A673 (cell line): ENCODE measurements at regions not wholly inside any gene's neighbourhood (a gene's known extent, or its start where the extent isn't known, plus 50 kb on each side); places are given as distances from the start of the nearest gene placed in this dataset.

Experiments
- BruUV-seq: library from RNA; stranded (reverse); fragments of 400-500 nt; replicated peaks from 2 replicates; lab custom pipeline; 2021; lab: Mats Ljungman, UMichigan
- CTCF ChIA-PET: fragments of 300-600 bp; sonication (Branson Sonifier 250); formaldehyde crosslinking; loops from one replicate; lab custom pipeline; 2022; ENCODE audit warnings: antibody characterized with exemption; lab: Charles Lee
- POLR2A ChIA-PET: fragments of 300-600 bp; sonication (Branson Sonifier 250); formaldehyde crosslinking; loops from one replicate; lab custom pipeline; 2022; ENCODE audit warnings: antibody characterized with exemption; ENCODE audit not compliant: low non-redundant PET; lab: Charles Lee
- DNase-seq: peaks from one replicate; pipeline ENCODE4 v3.0.0-alpha.2; 2015; ENCODE audit warnings: low spot score
- H3K27ac ChIP-seq: fragments of 200-600 bp; sonication (generic); 2 replicates; pipeline ENCODE4 v1.5.1; 2016; ENCODE audit warnings: mixed run types, low read depth, mild to moderate bottlenecking, mixed read lengths, antibody characterized with exemption, low read length; ENCODE audit not compliant: poor library complexity, severe bottlenecking
- H3K27me3 ChIP-seq: fragments of 200-600 bp; sonication (generic); replicated peaks from 2 replicates; pipeline ENCODE4 v1.6.1; 2017; ENCODE audit warnings: mixed run types, low read depth, mild to moderate bottlenecking, mixed read lengths, antibody characterized with exemption, low read length; ENCODE audit not compliant: insufficient read depth, poor library complexity
- H3K36me3 ChIP-seq: fragments of 200-600 bp; sonication (generic); 2 replicates; pipeline ENCODE4 v1.6.1; 2016; ENCODE audit warnings: mixed run types, mild to moderate bottlenecking, mixed read lengths, antibody characterized with exemption, low read length; ENCODE audit not compliant: insufficient read depth, poor library complexity, severe bottlenecking
- H3K4me1 ChIP-seq: fragments of 200-600 bp; sonication (generic); 2 replicates; pipeline ENCODE4 v1.6.1; 2017; ENCODE audit warnings: mixed run types, mild to moderate bottlenecking, mixed read lengths, antibody characterized with exemption, low read length; ENCODE audit not compliant: insufficient read depth, poor library complexity, severe bottlenecking
- H3K4me3 ChIP-seq: fragments of 200-600 bp; sonication (generic); 2 replicates; pipeline ENCODE4 v1.5.1; 2016; ENCODE audit warnings: low read depth, mixed run types, mild to moderate bottlenecking, mixed read lengths, low read length; ENCODE audit not compliant: poor library complexity, severe bottlenecking
- H3K9me3 ChIP-seq: fragments of 200-600 bp; sonication (generic); 2 replicates; pipeline ENCODE4 v1.6.1; 2016; ENCODE audit warnings: mixed run types, low read depth, mild to moderate bottlenecking, mixed read lengths, antibody characterized with exemption, low read length; ENCODE audit not compliant: poor library complexity, severe bottlenecking
- EZH2 ChIP-seq: fragments of 200-600 bp; sonication (generic); IDR thresholded peaks from 2 replicates; pipeline ENCODE4 v1.6.1; 2017; ENCODE audit warnings: borderline replicate concordance, low read depth, mild to moderate bottlenecking, mixed read lengths, antibody characterized with exemption, low read length; ENCODE audit not compliant: poor library complexity, severe bottlenecking
- intact Hi-C: fragments of 100-400 bp; cut with micrococcal nuclease; formaldehyde crosslinking; loops from one replicate; pipeline ENCODE4 v1.10.0; 2022; ENCODE audit not compliant: unreplicated experiment
- TF ChIP-seq, protein P1 (sequence below): fragments of 300-800, 200-600 bp; sonication (generic); conservative IDR thresholded peaks from 2 replicates; pipeline ENCODE4 v1.5.1; 2017; ENCODE audit warnings: low read depth, mild to moderate bottlenecking, antibody characterized with exemption, low read length, moderate library complexity, mixed read lengths

DNA sequence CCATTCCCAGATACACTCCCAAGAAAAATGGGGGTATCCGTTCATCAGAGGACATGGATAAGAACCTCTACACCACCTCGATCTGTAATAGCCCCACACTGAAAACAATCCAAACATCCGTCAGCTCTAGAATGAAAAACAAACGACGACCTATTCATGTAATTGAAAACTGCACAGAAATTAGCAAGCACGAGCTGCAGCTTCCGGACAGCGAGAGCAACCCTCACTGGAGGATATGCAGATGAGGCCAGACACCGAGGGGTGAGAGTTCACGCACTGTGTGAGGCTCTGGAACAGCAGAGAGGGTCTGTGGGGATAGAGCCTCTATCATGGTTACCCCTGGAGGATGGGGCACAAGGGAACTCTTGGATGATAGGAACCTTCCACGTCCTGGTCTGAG, 143.9 kb upstream of the NCOR2 start:
- BruUV-seq: no TSS peak
- H3K4me1 ChIP-seq: peaks cover 21% of the 10 kb centered on the region
- no peak overlapping the region for H3K27ac ChIP-seq
- no peaks in the 10 kb centered on the region for H3K27me3 ChIP-seq
- POLR2A ChIA-PET: no interaction called here
- no peaks in the 10 kb centered on the region for H3K36me3 ChIP-seq
- H3K9me3 ChIP-seq: peaks cover 5% of the 10 kb centered on the region
- no peak for TF ChIP-seq EZH2
- TF ChIP-seq, protein P1, sequence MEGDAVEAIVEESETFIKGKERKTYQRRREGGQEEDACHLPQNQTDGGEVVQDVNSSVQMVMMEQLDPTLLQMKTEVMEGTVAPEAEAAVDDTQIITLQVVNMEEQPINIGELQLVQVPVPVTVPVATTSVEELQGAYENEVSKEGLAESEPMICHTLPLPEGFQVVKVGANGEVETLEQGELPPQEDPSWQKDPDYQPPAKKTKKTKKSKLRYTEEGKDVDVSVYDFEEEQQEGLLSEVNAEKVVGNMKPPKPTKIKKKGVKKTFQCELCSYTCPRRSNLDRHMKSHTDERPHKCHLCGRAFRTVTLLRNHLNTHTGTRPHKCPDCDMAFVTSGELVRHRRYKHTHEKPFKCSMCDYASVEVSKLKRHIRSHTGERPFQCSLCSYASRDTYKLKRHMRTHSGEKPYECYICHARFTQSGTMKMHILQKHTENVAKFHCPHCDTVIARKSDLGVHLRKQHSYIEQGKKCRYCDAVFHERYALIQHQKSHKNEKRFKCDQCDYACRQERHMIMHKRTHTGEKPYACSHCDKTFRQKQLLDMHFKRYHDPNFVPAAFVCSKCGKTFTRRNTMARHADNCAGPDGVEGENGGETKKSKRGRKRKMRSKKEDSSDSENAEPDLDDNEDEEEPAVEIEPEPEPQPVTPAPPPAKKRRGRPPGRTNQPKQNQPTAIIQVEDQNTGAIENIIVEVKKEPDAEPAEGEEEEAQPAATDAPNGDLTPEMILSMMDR: no peak
- no peak overlapping the region for H3K4me3 ChIP-seq
- CTCF ChIA-PET: interaction anchor here (0.6 kb wide), 1 partner anchor 24 kb away, joined by 4 read pairs; no protein-coding TSS in a partner anchor
- no peak for DNase-seq
- intact Hi-C loops: no loop called here

DNA sequence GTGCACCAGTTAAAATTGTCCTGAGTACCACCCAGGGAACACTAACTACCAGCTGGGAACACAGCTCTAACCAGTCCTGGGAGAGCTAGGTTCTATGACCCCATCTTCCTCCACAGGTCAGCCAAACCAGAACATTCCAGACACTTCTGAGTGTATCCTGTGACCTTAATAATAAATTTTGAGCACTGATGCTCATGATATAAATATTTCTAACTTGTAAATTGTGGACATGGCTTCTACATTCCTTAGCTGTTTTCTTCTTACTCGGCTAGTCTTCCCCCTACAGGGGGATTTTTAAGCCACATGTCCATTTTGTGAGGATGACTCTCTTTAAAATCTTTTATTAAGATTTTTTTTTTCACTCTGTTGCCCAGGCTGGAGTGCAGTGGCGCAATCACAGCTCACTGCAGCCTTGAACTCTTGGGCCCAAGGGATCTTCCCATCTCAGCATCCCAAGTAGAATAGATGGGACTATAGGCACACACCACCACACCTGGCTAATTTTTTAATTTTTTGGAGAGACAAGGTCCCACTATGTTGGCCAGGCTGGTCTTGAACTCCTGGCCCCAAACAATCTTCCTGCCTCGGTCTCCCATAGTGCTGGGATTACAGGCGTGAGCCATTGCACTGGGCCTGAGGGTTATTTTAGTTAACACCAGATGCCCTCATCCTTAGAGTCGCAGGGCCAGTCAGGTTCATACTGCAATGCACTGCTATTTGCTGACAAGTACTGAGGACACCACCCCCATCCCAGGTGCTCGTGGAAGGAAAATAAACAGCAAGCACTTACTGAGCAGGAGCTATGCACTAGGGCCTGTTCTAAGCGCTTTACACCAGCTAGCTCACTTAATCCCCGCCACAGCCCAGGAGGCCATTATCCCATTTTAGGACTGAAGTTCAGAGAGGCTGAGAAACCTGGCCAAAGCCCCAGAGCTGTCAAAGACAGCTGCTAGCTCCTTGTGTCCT, 142.6 kb upstream of the NCOR2 start:
- no peaks in the 10 kb centered on the region for H3K27me3 ChIP-seq
- peaks cover 5% of the 10 kb centered on the region for H3K9me3 ChIP-seq
- no peaks in the 10 kb centered on the region for H3K36me3 ChIP-seq
- DNase-seq: no peak
- BruUV-seq: no TSS peak
- peaks cover 17% of the 10 kb centered on the region for H3K4me1 ChIP-seq
- TF ChIP-seq, protein P1: no peak
- TF ChIP-seq EZH2: no peak
- H3K4me3 ChIP-seq: no peak overlapping the region
- H3K27ac ChIP-seq: no peak overlapping the region
- ChIA-PET CTCF (interaction anchor here (0.7 kb wide), 1 partner anchor 149 kb away, joined by 4 read pairs; no protein-coding TSS in a partner anchor), POLR2A (no interaction called here)
- intact Hi-C loops: no loop called here

DNA sequence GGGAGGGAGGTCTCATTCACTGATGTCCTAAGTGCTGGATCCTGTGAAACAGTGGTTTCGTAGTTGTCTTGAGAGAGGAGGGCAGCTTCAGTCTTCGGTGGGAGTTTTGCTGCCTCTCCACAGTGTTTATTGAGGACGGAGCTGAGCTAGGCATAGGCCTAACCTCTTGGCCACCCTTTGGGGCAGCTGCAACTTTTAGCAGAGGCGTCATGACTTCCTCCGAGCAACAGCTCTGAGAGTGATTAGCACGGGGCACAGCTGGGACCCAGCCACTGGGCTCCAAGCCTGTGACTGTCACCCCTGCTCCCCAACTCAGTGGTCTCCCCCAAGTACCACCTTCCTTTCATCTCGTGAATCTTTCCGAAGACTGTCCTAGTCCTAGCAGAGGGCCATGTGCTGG, 139.9 kb upstream of the NCOR2 start:
- TF ChIP-seq EZH2: no peak
- TF ChIP-seq, protein P1: no peak
- no TSS peak for BruUV-seq

More for the DNA sequence above, 139.9 kb upstream of the NCOR2 start:
- Histone ChIP-seq H3K4me3 (no peak overlapping the region), H3K27me3 (no peaks in the 10 kb centered on the region), H3K9me3 (peaks cover 5% of the 10 kb centered on the region), H3K36me3 (no peaks in the 10 kb centered on the region), H3K4me1 (peaks cover 16% of the 10 kb centered on the region), H3K27ac (no peak overlapping the region)
- POLR2A ChIA-PET: no interaction called here
- intact Hi-C loops: no loop called here
- CTCF ChIA-PET: no interaction called here
- DNase-seq: no peak
